Fibroblast of skin of left biceps (primary cell): ENCODE measurements at regions not wholly inside any gene's neighbourhood (a gene's known extent, or its start where the extent isn't known, plus 50 kb on each side); places are given as distances from the start of the nearest gene placed in this dataset.

Experiments used
- DNase-seq, 2 experiments: peaks; one replicate each; pipeline ENCODE4 v3.0.0-alpha.2; 2013; ENCODE audit warnings: low read depth in 2 of 2

GRCh38 chr2:212618636-212619035, 80.0 kb upstream of the ERBB4 start:
- DNase-seq: no peak

- DNase-seq: no peak
These were observed 72.3 kb upstream of the ERBB4 start for GRCh38 chr2:212610872-212611425.

GRCh38 chr2:212609479-212609878, 70.9 kb upstream of the ERBB4 start:
- no peak for DNase-seq

DNA sequence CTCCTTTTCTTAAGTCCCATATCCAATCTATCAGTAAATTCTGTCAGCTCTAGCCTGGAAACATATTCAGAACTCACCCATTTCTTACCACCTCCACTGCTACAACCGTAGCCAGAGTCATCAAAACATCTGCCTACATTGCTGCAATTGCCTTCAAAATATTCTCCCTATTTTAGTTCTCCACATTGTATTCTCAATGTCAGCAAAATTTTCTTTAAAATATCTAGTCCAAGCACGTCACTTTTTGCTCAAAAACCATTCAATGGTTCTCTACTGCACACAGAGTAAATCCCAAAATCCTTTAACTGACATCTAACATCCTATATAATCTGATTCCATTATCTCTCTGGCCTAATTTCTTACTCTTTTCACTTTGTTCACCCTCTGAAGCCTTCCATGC, 68.5 kb upstream of the ERBB4 start:
- DNase-seq: no peak

GRCh38 chr2:212606232-212606631, 67.6 kb upstream of the ERBB4 start:
- no peak for DNase-seq

DNA sequence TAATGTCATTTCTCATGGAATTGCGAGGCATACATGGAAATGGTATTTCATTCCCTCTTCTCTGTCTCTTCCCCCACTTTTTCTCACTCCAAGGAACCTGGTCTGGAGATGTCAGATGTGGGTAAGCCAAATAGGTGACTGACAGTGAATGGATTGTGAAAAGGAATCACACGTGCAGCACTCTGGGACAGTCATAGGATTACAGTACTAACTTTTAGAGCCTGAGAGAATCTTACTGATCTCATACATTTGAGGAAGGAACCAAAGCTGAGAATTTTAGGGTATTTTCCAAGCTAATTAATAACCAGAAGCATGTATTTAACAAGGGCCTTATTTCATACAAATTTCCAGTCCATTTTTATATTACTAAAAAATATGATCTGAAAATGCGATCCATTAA, 58.1 kb upstream of the ERBB4 start:
- no peak for DNase-seq

DNA sequence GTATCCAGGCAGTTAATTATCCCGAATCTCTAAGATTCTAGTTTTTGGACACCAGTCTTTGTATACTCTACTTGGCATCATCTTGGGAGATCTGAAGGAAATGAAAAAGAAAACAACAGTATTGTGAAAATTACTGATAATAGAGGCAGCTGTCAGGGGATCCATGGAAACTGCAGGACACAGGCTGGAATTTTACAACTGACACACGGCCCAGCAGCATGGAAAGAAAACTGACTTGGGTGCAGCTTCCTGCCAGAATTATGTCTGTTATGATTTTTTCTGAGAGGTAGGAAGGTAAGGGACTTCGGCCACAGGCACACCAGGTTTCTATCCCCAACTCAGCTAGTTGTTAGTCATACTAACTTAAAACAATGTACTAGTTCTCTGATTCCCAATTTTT, 57.7 kb upstream of the ERBB4 start:
- no peak for DNase-seq

DNA sequence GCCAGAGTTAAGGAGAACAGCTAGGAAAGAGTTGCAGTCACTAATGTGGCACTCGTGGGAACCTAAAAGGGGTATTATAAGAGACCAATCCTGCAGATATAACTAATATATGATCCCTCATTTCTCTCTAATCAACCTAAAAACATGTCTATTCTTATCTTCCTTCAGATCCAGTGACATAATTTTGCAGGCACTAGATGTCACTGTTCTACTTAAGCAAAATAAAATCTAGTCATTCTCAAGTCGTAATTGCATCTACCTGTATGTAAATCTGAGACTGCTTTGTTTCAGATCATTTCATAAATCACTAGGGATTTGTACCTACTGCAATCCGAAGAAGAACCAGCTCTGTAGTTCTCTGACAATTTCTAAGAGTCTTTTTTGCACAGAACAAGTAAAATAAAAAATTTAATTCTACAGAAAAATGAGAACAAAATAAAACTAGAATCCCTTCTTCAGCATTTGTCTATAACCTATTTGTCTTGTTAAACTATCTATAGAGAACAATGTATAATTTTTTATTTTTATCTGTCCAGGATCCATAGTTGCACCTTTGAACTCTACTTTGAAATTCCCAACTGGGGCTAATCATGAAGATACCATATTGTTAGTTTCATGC, 56.5 kb upstream of the ERBB4 start:
- DNase-seq: no peak

DNA sequence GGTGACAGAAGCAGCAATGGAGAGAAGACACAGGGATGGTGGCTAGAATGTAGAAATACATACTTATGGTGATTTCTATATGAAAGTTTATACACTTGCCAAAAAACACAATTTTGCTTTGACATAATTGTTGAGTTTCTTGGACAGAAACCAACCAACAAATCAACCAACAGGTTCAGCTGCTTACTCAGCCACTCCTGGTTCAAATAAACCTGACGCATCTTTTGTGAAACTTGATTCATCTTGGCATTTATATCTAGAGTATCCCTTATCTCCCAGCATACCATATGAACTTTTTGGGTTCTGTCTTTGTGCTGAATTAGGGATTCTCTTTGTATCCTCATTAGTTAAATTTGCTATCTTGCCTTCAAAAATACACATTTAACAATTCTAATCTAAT, 54.1 kb upstream of the ERBB4 start:
- DNase-seq: no peak
